ENCODE measurements at regions not wholly inside any gene's neighbourhood (a gene's known extent, or its start where the extent isn't known, plus 50 kb on each side); places are given as distances from the start of the nearest gene placed in this dataset.

GRCh38 chr6:153373869-153374268, 242.8 kb upstream of the RGS17 start:
- H3K36me3 ChIP-seq = no peaks in the 10 kb centered on the region
- no peak overlapping the region for H3K27ac ChIP-seq
- no peak overlapping the region for H3K4me3 ChIP-seq
- H3K27me3 ChIP-seq = no peaks in the 10 kb centered on the region
- no peak for TF ChIP-seq CTCF (IDR thresholded peaks at IDR 0.05)
- no peak for TF ChIP-seq POLR2A (IDR thresholded peaks at IDR 0.05)
- no peak for TF ChIP-seq POLR2AphosphoS5 (IDR thresholded peaks at IDR 0.05)
- TF ChIP-seq EP300 (IDR thresholded peaks at IDR 0.05) = no peak
- WGBS, 2 donors = 58 to 69% methylated on average over 1 of the region's 1 CpG
- intact Hi-C loops (cut with DNase I) = no loop called here
- no peak for DNase-seq
- no peaks in the 10 kb centered on the region for H3K9me3 ChIP-seq
- no peaks in the 10 kb centered on the region for H3K4me1 ChIP-seq

GRCh38 chr6:153368131-153368530, 237.0 kb upstream of the RGS17 start:
- Histone ChIP-seq H3K9me3 (no peaks in the 10 kb centered on the region), H3K4me1 (no peaks in the 10 kb centered on the region), H3K4me3 (no peak overlapping the region), H3K27me3 (no peaks in the 10 kb centered on the region), H3K27ac (no peak overlapping the region), H3K36me3 (no peaks in the 10 kb centered on the region)
- intact Hi-C loops (cut with DNase I) = no loop called here
- 84 to 92% methylated on average over 5 of the region's 5 CpGs for WGBS, 2 donors
- DNase-seq = no peak
- no peak for TF ChIP-seq POLR2AphosphoS5 (IDR thresholded peaks at IDR 0.05)
- no peak for TF ChIP-seq EP300 (IDR thresholded peaks at IDR 0.05)
- no peak for TF ChIP-seq CTCF (IDR thresholded peaks at IDR 0.05)
- no peak for TF ChIP-seq POLR2A (IDR thresholded peaks at IDR 0.05)

- H3K9me3 ChIP-seq = peaks cover 0 to 2% (median 0%) of the 10 kb centered on the region in 4 donors
- DNase-seq = no peak
- H3K27ac ChIP-seq = no peak overlapping the region
- H3K27me3 ChIP-seq = no peaks in the 10 kb centered on the region
- 71 to 77% methylated on average over 6 of the region's 6 CpGs for WGBS, 2 donors
- TF ChIP-seq EP300 (IDR thresholded peaks at IDR 0.05) = no peak
- no peak for TF ChIP-seq POLR2AphosphoS5 (IDR thresholded peaks at IDR 0.05)
- no peak for TF ChIP-seq CTCF (IDR thresholded peaks at IDR 0.05)
- no peak for TF ChIP-seq POLR2A (IDR thresholded peaks at IDR 0.05)
- H3K4me1 ChIP-seq = no peaks in the 10 kb centered on the region
- intact Hi-C loops (cut with DNase I) = no loop called here
- no peak overlapping the region for H3K4me3 ChIP-seq
- H3K36me3 ChIP-seq = no peaks in the 10 kb centered on the region
These were observed 235.9 kb upstream of the RGS17 start for GRCh38 chr6:153367021-153367420.

- Histone ChIP-seq H3K4me3 (no peak overlapping the region), H3K36me3 (no peaks in the 10 kb centered on the region), H3K9me3 (no peaks in the 10 kb centered on the region), H3K4me1 (no peaks in the 10 kb centered on the region), H3K27me3 (no peaks in the 10 kb centered on the region), H3K27ac (no peak overlapping the region)
- TF ChIP-seq CTCF (IDR thresholded peaks at IDR 0.05) (no peak), POLR2AphosphoS5 (IDR thresholded peaks at IDR 0.05) (no peak), POLR2A (IDR thresholded peaks at IDR 0.05) (no peak), EP300 (IDR thresholded peaks at IDR 0.05) (no peak)
- DNase-seq = no peak
- intact Hi-C loops (cut with DNase I) = no loop called here
- 69% methylated on average over 6 of the region's 6 CpGs for WGBS, 2 donors
These were observed 226.3 kb upstream of the RGS17 start for GRCh38 chr6:153357391-153357790.

GRCh38 chr6:153340568-153340967, 209.5 kb upstream of the RGS17 start:
- Histone ChIP-seq H3K27me3 (no peaks in the 10 kb centered on the region), H3K36me3 (no peaks in the 10 kb centered on the region), H3K9me3 (peaks cover 0 to 1% (median 0%) of the 10 kb centered on the region in 4 donors), H3K4me3 (no peak overlapping the region), H3K27ac (no peak overlapping the region), H3K4me1 (no peaks in the 10 kb centered on the region)
- TF ChIP-seq POLR2A (IDR thresholded peaks at IDR 0.05) (no peak), CTCF (IDR thresholded peaks at IDR 0.05) (no peak), EP300 (IDR thresholded peaks at IDR 0.05) (no peak), POLR2AphosphoS5 (IDR thresholded peaks at IDR 0.05) (no peak)
- DNase-seq = no peak
- intact Hi-C loops (cut with DNase I) = no loop called here
- 83 to 86% methylated on average over 2 of the region's 2 CpGs for WGBS, 2 donors
